ENCODE measurements at regions not wholly inside any gene's neighbourhood (a gene's known extent, or its start where the extent isn't known, plus 50 kb on each side); places are given as distances from the start of the nearest gene placed in this dataset.

GRCh38 chr13:29921542-29921941 is 71.1 kb upstream of the UBL3 start:
- no peak for DNase-seq
- H3K4me3 Mint-ChIP-seq = no peak overlapping the region
- no peaks in the 10 kb centered on the region for H3K27me3 Mint-ChIP-seq
- no peak for TF ChIP-seq CTCF (IDR thresholded peaks at IDR 0.05)
- ATAC-seq = no peak
- ChIA-PET CTCF (interaction anchor here (1.1 to 5.8 kb wide), 8 partner anchors 9 to 193 kb away, joined by 3 to 69 read pairs (median 4); no protein-coding TSS in a partner anchor), POLR2A (interaction anchor here (1.2 kb wide), 1 partner anchor 33 kb away, joined by 4 read pairs; no protein-coding TSS in a partner anchor)
- no peaks in the 10 kb centered on the region for H3K9me3 Mint-ChIP-seq
- intact Hi-C loops (cut with micrococcal nuclease) = no loop called here
- H3K27ac Mint-ChIP-seq = no peak overlapping the region
- H3K36me3 Mint-ChIP-seq (ENCODE audit: low read depth) = no peaks in the 10 kb centered on the region
- H3K4me1 Mint-ChIP-seq (ENCODE audit: low read depth) = peaks cover 15% of the 10 kb centered on the region

- ChIA-PET CTCF (interaction anchor here (1.4 to 5.8 kb wide), 5 partner anchors 10 to 195 kb away, joined by 3 to 69 read pairs (median 5); no protein-coding TSS in a partner anchor), POLR2A (interaction anchor here (0.6 to 0.9 kb wide), 4 partner anchors 9 to 86 kb away, joined by 3 to 4 read pairs (median 4); no protein-coding TSS in a partner anchor)
- no peak overlapping the region for H3K4me3 Mint-ChIP-seq
- H3K27ac Mint-ChIP-seq = no peak overlapping the region
- DNase-seq (no peak), ATAC-seq (no peak)
- H3K4me1 Mint-ChIP-seq (ENCODE audit: low read depth) = peaks cover 10% of the 10 kb centered on the region
- intact Hi-C loops (cut with micrococcal nuclease) = no loop called here
- H3K9me3 Mint-ChIP-seq = no peaks in the 10 kb centered on the region
- H3K27me3 Mint-ChIP-seq = no peaks in the 10 kb centered on the region
- no peaks in the 10 kb centered on the region for H3K36me3 Mint-ChIP-seq (ENCODE audit: low read depth)
- no peak for TF ChIP-seq CTCF (IDR thresholded peaks at IDR 0.05)
These were observed 69.7 kb upstream of the UBL3 start for GRCh38 chr13:29920025-29920643.

- no peak for DNase-seq
- ChIA-PET POLR2A (interaction anchor here (0.6 kb wide), 1 partner anchor 969 kb away, joined by 4 read pairs; no protein-coding TSS in a partner anchor), CTCF (interaction anchor here (2.0 kb wide), 1 partner anchor 11 kb away, joined by 9 read pairs; no protein-coding TSS in a partner anchor)
- H3K4me3 Mint-ChIP-seq = no peak overlapping the region
- H3K27ac Mint-ChIP-seq = no peak overlapping the region
- TF ChIP-seq CTCF (IDR thresholded peaks at IDR 0.05) = no peak
- no peaks in the 10 kb centered on the region for H3K9me3 Mint-ChIP-seq
- intact Hi-C loops (cut with micrococcal nuclease) = no loop called here
- no peaks in the 10 kb centered on the region for H3K36me3 Mint-ChIP-seq (ENCODE audit: low read depth)
- H3K27me3 Mint-ChIP-seq = no peaks in the 10 kb centered on the region
- H3K4me1 Mint-ChIP-seq (ENCODE audit: low read depth) = peaks cover 5% of the 10 kb centered on the region
- ATAC-seq = no peak
These were observed 68.4 kb upstream of the UBL3 start for GRCh38 chr13:29918845-29919244.

GRCh38 chr13:29917650-29918049 is 67.2 kb upstream of the UBL3 start:
- DNase-seq = no peak
- no peaks in the 10 kb centered on the region for H3K4me1 Mint-ChIP-seq (ENCODE audit: low read depth)
- TF ChIP-seq CTCF (IDR thresholded peaks at IDR 0.05) = no peak
- no peaks in the 10 kb centered on the region for H3K9me3 Mint-ChIP-seq
- ChIA-PET POLR2A (no interaction called here), CTCF (no interaction called here)
- H3K27ac Mint-ChIP-seq = no peak overlapping the region
- H3K4me3 Mint-ChIP-seq = no peak overlapping the region
- H3K36me3 Mint-ChIP-seq (ENCODE audit: low read depth) = no peaks in the 10 kb centered on the region
- no peak for ATAC-seq
- H3K27me3 Mint-ChIP-seq = no peaks in the 10 kb centered on the region
- intact Hi-C loops (cut with micrococcal nuclease) = no loop called here

- H3K27ac Mint-ChIP-seq = no peak overlapping the region
- CTCF ChIA-PET = interaction anchor here (1.3 kb wide), 1 partner anchor 9 kb away, joined by 5 read pairs; no protein-coding TSS in a partner anchor
- H3K27me3 Mint-ChIP-seq = no peaks in the 10 kb centered on the region
- POLR2A ChIA-PET = no interaction called here
- no peaks in the 10 kb centered on the region for H3K9me3 Mint-ChIP-seq
- TF ChIP-seq CTCF (IDR thresholded peaks at IDR 0.05) = no peak
- H3K4me3 Mint-ChIP-seq = no peak overlapping the region
- no peak for ATAC-seq
- no peaks in the 10 kb centered on the region for H3K4me1 Mint-ChIP-seq (ENCODE audit: low read depth)
- intact Hi-C loops (cut with micrococcal nuclease) = no loop called here
- DNase-seq = no peak
- H3K36me3 Mint-ChIP-seq (ENCODE audit: low read depth) = no peaks in the 10 kb centered on the region
These were observed 64.2 kb upstream of the UBL3 start for GRCh38 chr13:29914581-29914980.

All from activated CD8-positive, alpha-beta T cell treated with anti-CD3 and anti-CD28 coated beads for 36 hours (primary cell).